KMS-11 (cell line): ENCODE measurements at regions not wholly inside any gene's neighbourhood (a gene's known extent, or its start where the extent isn't known, plus 50 kb on each side); places are given as distances from the start of the nearest gene placed in this dataset.

ENCODE experiments used
- H2AFZ ChIP-seq: fragments of 200-600 bp; sonication (generic); 2 replicates; pipeline ENCODE4 v1.6.1; 2016; ENCODE audit warnings: antibody characterized with exemption, mixed run types, low read depth
- H3K27ac ChIP-seq: fragments of 200-600 bp; sonication (generic); 2 replicates; pipeline ENCODE4 v1.6.1; 2016; ENCODE audit warnings: mild to moderate bottlenecking, mixed run types
- H3K27me3 ChIP-seq: fragments of 200-600 bp; sonication (generic); 2 replicates; pipeline ENCODE4 v1.6.1; 2017; ENCODE audit warnings: mild to moderate bottlenecking, low read depth, mixed run types, moderate library complexity; ENCODE audit not compliant: insufficient read depth
- H3K36me3 ChIP-seq: fragments of 200-600 bp; sonication (generic); 2 replicates; pipeline ENCODE4 v1.6.1; 2017; ENCODE audit warnings: mild to moderate bottlenecking, mixed run types; ENCODE audit not compliant: insufficient read depth
- H3K4me1 ChIP-seq: fragments of 200-600 bp; sonication (generic); 2 replicates; pipeline ENCODE4 v1.6.1; 2016; ENCODE audit warnings: mild to moderate bottlenecking, low read depth, mixed run types; ENCODE audit not compliant: poor library complexity, severe bottlenecking
- H3K4me2 ChIP-seq: fragments of 200-600 bp; sonication (generic); 2 replicates; pipeline ENCODE4 v1.7.0; 2016; ENCODE audit warnings: mild to moderate bottlenecking, mixed run types
- H3K4me3 ChIP-seq: fragments of 200-600 bp; sonication (generic); IDR thresholded peaks from 2 replicates; pipeline ENCODE4 v1.6.1; 2017; ENCODE audit warnings: low read depth, low read length, mixed read lengths; ENCODE audit not compliant: insufficient read depth
- H3K79me2 ChIP-seq: fragments of 200-600 bp; sonication (generic); 2 replicates; pipeline ENCODE4 v1.6.1; 2016; ENCODE audit warnings: low read depth, mixed run types; ENCODE audit not compliant: insufficient read depth
- H3K9ac ChIP-seq: fragments of 200-600 bp; sonication (generic); 2 replicates; pipeline ENCODE4 v1.6.1; 2016; ENCODE audit warnings: mild to moderate bottlenecking, mixed run types
- H4K20me1 ChIP-seq: fragments of 200-600 bp; sonication (generic); 2 replicates; pipeline ENCODE4 v1.6.1; 2016; ENCODE audit warnings: mild to moderate bottlenecking, mixed run types; ENCODE audit not compliant: insufficient read depth
- TF ChIP-seq, protein P1 (sequence below): fragments of 200-600 bp; sonication (generic); conservative IDR thresholded peaks from 2 replicates; pipeline ENCODE4 v1.6.1; 2017; ENCODE audit warnings: low read depth, mild to moderate bottlenecking, antibody characterized with exemption, low read length, moderate library complexity, mixed read lengths

- no peak overlapping the region for H3K9ac ChIP-seq
- H3K4me3 ChIP-seq, result no peak overlapping the region
- H3K79me2 ChIP-seq, result no peaks in the 10 kb centered on the region
- H3K27me3 ChIP-seq, result no peaks in the 10 kb centered on the region
- no peaks in the 10 kb centered on the region for H3K4me1 ChIP-seq
- H3K36me3 ChIP-seq, result no peaks in the 10 kb centered on the region
- H2AFZ ChIP-seq, result no peak overlapping the region
- H3K4me2 ChIP-seq, result no peak overlapping the region
- H4K20me1 ChIP-seq, result no peaks in the 10 kb centered on the region
- H3K27ac ChIP-seq, result no peak overlapping the region
- TF ChIP-seq, protein P1, sequence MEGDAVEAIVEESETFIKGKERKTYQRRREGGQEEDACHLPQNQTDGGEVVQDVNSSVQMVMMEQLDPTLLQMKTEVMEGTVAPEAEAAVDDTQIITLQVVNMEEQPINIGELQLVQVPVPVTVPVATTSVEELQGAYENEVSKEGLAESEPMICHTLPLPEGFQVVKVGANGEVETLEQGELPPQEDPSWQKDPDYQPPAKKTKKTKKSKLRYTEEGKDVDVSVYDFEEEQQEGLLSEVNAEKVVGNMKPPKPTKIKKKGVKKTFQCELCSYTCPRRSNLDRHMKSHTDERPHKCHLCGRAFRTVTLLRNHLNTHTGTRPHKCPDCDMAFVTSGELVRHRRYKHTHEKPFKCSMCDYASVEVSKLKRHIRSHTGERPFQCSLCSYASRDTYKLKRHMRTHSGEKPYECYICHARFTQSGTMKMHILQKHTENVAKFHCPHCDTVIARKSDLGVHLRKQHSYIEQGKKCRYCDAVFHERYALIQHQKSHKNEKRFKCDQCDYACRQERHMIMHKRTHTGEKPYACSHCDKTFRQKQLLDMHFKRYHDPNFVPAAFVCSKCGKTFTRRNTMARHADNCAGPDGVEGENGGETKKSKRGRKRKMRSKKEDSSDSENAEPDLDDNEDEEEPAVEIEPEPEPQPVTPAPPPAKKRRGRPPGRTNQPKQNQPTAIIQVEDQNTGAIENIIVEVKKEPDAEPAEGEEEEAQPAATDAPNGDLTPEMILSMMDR, result no peak
These were observed 81.3 kb upstream of the ERCC6L2 start for GRCh38 chr9:95793924-95794828.

GRCh38 chr9:95791695-95792094 is 83.8 kb upstream of the ERCC6L2 start:
- no peaks in the 10 kb centered on the region for H4K20me1 ChIP-seq
- no peak overlapping the region for H3K4me2 ChIP-seq
- no peaks in the 10 kb centered on the region for H3K4me1 ChIP-seq
- TF ChIP-seq, protein P1, result no peak
- no peaks in the 10 kb centered on the region for H3K36me3 ChIP-seq
- H2AFZ ChIP-seq, result no peak overlapping the region
- H3K27ac ChIP-seq, result no peak overlapping the region
- H3K9ac ChIP-seq, result no peak overlapping the region
- no peak overlapping the region for H3K4me3 ChIP-seq
- H3K79me2 ChIP-seq, result no peaks in the 10 kb centered on the region
- no peaks in the 10 kb centered on the region for H3K27me3 ChIP-seq

- Histone ChIP-seq H4K20me1 (no peaks in the 10 kb centered on the region), H3K4me3 (no peak overlapping the region), H3K27ac (no peak overlapping the region), H3K9ac (no peak overlapping the region), H3K36me3 (no peaks in the 10 kb centered on the region), H3K4me2 (no peak overlapping the region), H3K27me3 (no peaks in the 10 kb centered on the region), H3K4me1 (no peaks in the 10 kb centered on the region), H3K79me2 (no peaks in the 10 kb centered on the region), H2AFZ (no peak overlapping the region)
- TF ChIP-seq, protein P1, result no peak
These were observed 84.2 kb upstream of the ERCC6L2 start for GRCh38 chr9:95791286-95791685.

GRCh38 chr9:95788521-95788991 is 86.9 kb upstream of the ERCC6L2 start:
- Histone ChIP-seq H3K9ac (no peak overlapping the region), H3K4me2 (no peak overlapping the region), H3K4me1 (no peaks in the 10 kb centered on the region), H2AFZ (no peak overlapping the region), H3K27me3 (no peaks in the 10 kb centered on the region), H3K79me2 (no peaks in the 10 kb centered on the region), H3K36me3 (no peaks in the 10 kb centered on the region), H4K20me1 (no peaks in the 10 kb centered on the region), H3K27ac (no peak overlapping the region), H3K4me3 (no peak overlapping the region)
- TF ChIP-seq, protein P1, result no peak
